Astrocyte of the spinal cord (primary cell): ENCODE measurements at regions not wholly inside any gene's neighbourhood (a gene's known extent, or its start where the extent isn't known, plus 50 kb on each side); places are given as distances from the start of the nearest gene placed in this dataset.

Experiments used
- DNase-seq: peaks from one replicate; pipeline ENCODE4 v3.0.0; 2011; ENCODE audit warnings: low read depth, low spot score
- H3K4me3 ChIP-seq: 2 replicates; pipeline ENCODE4 v1.5.1; 2011; ENCODE audit warnings: low read depth, mild to moderate bottlenecking, low read length, moderate library complexity
- in situ Hi-C: cut with HindIII; loops from 2 replicates; pipeline ENCODE4 v1.10.0; 2017; ENCODE audit warnings: low sequenced_read_pairs
- TF ChIP-seq, protein P1 (sequence below): IDR thresholded peaks from 2 replicates; pipeline ENCODE4 v1.5.1; 2012; ENCODE audit warnings: low read depth, mild to moderate bottlenecking, low read length, inconsistent platforms

DNA sequence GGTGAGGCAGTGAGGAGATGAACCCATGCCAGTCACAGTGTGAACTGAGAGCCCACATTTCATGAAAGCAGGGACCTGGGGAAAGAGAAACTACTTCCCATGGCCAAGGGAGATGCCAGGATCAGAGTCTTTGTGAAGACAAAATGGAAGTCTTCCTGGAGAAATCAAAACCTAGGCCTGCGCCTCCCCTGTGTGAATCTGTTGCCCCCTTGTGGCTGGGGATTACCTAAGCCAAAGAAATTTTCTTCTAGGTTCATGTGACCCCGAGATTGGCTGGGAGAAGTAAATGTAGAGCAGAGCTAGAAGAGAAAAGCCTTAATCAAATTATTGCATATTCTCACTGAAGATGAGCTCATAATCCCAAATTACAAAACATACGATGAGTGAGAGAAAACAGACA, 1075.3 kb downstream of the TBC1D22A start:
- in situ Hi-C loops: no loop called here
- DNase-seq: no peak
- no peak overlapping the region for H3K4me3 ChIP-seq
- TF ChIP-seq, protein P1, sequence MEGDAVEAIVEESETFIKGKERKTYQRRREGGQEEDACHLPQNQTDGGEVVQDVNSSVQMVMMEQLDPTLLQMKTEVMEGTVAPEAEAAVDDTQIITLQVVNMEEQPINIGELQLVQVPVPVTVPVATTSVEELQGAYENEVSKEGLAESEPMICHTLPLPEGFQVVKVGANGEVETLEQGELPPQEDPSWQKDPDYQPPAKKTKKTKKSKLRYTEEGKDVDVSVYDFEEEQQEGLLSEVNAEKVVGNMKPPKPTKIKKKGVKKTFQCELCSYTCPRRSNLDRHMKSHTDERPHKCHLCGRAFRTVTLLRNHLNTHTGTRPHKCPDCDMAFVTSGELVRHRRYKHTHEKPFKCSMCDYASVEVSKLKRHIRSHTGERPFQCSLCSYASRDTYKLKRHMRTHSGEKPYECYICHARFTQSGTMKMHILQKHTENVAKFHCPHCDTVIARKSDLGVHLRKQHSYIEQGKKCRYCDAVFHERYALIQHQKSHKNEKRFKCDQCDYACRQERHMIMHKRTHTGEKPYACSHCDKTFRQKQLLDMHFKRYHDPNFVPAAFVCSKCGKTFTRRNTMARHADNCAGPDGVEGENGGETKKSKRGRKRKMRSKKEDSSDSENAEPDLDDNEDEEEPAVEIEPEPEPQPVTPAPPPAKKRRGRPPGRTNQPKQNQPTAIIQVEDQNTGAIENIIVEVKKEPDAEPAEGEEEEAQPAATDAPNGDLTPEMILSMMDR: peak; percentile 17

DNA sequence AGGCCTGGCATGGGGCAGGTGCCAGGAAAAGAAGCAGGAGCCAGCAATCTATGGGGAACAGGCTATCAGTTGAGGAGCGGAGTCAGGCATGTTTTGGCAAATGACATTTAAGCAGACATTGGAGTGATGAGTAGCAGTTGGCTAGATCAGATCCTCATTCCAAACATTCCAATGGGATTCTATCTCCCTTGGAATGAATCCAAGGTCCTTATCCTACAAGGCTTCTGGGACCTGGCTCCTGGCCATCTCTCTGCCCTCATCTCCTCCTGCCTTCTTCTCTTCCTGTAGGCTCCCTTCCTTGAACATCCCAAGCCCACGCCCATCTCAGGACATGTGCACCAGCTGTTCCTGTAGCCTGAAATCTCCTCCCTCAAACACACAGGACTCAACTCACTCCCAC, 1074.5 kb downstream of the TBC1D22A start:
- TF ChIP-seq, protein P1: no peak
- DNase-seq: no peak
- H3K4me3 ChIP-seq: no peak overlapping the region
- in situ Hi-C loops: no loop called here

DNA sequence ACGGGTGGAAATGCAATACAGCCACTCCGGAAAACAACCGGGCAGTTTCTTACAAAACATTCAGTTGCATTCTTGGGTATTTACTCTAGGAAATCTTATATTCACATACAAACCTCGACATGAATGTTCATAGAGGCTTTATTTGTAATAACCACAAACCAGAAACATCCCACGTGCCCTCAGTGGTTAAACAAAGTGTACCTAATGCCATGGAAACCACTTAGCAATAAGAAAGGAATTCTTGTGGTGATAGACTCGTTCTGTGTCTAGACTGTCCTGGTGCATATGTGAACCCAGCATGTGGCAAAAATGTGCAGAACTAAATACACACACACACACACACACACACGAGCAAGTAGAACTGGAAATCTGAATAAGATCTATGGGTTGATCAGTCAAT, 1073.3 kb downstream of the TBC1D22A start:
- no peak overlapping the region for H3K4me3 ChIP-seq
- in situ Hi-C loops: no loop called here
- peak; percentile 84 for DNase-seq
- TF ChIP-seq, protein P1: no peak

DNA sequence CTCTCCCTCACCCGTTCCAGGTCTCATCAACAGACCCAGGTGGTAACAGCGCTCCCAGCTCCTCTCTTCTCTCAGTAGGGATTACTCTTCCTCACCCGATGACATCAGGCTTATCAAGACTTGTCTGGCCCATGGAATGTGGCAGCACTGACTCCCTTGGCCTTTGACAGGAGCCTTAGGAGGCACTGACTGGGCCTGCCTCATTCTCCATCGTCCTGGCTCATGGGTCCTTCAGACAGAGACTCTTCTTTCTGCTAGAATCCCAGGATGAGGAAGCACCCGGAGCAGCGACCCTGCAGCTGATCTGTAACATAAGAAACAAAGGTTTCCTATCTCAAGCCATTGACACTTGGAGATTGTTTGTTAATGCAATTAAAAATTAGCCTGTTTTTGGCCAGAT, 1063.6 kb downstream of the TBC1D22A start:
- in situ Hi-C loops: no loop called here
- TF ChIP-seq, protein P1: no peak
- H3K4me3 ChIP-seq: no peak overlapping the region
- no peak for DNase-seq

DNA sequence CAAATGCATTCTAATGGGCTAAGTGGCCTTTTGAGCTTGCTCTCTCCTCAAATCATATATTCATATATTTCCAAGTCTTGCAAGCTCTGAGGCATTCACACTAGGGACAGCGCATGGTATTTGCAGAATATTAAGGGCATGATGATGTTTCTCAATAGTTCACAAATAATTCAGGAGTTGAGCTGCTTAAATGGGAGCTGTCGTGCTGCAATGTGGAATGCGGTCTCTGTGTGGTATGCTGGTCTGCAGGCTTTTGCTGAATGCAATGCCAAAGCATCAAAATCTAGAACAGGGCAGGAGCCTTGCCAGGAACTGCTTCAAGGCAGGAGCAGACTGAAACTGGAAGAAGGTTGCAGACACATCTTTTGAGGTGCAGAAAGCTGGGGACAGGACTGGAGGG, 1060.0 kb downstream of the TBC1D22A start:
- no peak for DNase-seq
- in situ Hi-C loops: no loop called here
- TF ChIP-seq, protein P1: no peak

DNA sequence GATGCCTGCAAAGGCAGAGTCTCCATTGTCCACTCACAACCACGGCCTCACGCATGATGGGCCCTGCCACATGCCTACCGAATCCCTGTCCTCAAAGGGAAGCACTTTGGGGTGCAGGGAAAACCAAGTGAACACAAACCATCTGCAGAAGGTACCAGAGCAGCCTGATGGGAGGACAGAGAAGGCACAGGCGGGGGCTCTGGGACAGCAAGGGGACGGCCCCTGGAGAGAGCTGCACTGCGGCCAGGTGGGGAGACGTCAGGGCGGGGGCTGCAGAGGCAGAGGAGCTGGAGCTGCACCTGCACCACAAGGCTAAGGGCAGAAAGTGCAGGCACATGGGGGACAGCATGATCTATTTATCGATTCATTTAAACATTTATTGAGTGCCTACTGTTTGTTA, 1056.0 kb downstream of the TBC1D22A start:
- no peak overlapping the region for H3K4me3 ChIP-seq
- no peak for DNase-seq
- TF ChIP-seq, protein P1: no peak
- in situ Hi-C loops: no loop called here

More for the DNA sequence above, 1060.0 kb downstream of the TBC1D22A start:
- no peak overlapping the region for H3K4me3 ChIP-seq

DNA sequence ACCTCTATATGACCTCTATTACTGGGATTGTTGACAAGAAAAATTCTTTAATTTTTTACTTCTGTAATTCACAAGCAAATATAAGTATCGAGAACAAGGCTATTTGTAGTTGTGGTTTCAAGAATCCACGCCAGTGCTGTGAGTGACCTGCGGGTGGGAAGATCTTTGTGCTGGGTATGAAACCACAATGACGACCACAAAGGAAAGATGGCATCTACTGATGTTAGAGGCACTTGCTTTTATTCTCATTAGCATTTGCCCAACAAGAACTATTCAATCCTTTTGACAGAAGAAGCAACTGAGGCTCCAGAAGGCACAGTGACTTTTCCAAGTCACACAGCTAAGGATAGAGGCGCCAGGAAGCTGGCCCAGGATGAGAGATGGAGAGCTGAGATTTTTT, 1054.9 kb downstream of the TBC1D22A start:
- in situ Hi-C loops: no loop called here
- TF ChIP-seq, protein P1: no peak
- no peak overlapping the region for H3K4me3 ChIP-seq
- no peak for DNase-seq
